Right lobe of liver (tissue), 6 donors: ENCODE measurements at regions not wholly inside any gene's neighbourhood (a gene's known extent, or its start where the extent isn't known, plus 50 kb on each side); places are given as distances from the start of the nearest gene placed in this dataset.

Experiments
- ATAC-seq, 4 donors: fragments of 200-7000 bp; cut with Tn5 transposase; one replicate each; pipeline ENCODE4 v1.9.1; 2020; ENCODE audit warnings: mild to moderate bottlenecking in 4 of 4, moderate library complexity in 4 of 4
- DNase-seq, 3 donors: peaks; one replicate each; pipeline ENCODE4 v3.0.0-alpha.2; 2020
- H3K27ac ChIP-seq, 3 donors: fragments of 200-600 bp; one replicate each; pipeline ENCODE4 v1.8.0; 2022
- H3K27me3 ChIP-seq, 2 donors: fragments of 200-600 bp; one replicate each; pipeline ENCODE4 v1.8.0; 2022
- H3K36me3 ChIP-seq, 4 donors: fragments of 200-600 bp; sonication (generic) in 1 of 4; one replicate each; pipeline versions ENCODE4 v1.5.1 to v1.8.0; 2017 to 2022; ENCODE audit warnings: control low read depth in 1 of 4
- H3K4me1 ChIP-seq, 4 donors: fragments of 200-600 bp; sonication (generic) in 1 of 4; one replicate each; pipeline versions ENCODE4 v1.5.1 to v1.8.0; 2017 to 2022; ENCODE audit warnings: control low read depth in 1 of 4
- H3K4me3 ChIP-seq, 3 donors: fragments of 200-600 bp; one replicate each; pipeline ENCODE4 v1.8.0; 2022
- H3K9me3 ChIP-seq, 4 donors: fragments of 200-600 bp; sonication (generic) in 1 of 4; one replicate each; pipeline versions ENCODE4 v1.5.1 to v1.8.0; 2017 to 2022; ENCODE audit warnings: control low read depth in 1 of 4
- CTCF ChIP-seq, 4 donors: fragments of 200-600 bp in 3 of 4; fragments of 450-650 bp in 1 of 4; IDR thresholded peaks; one replicate each; pipeline versions ENCODE4 v1.5.1 to v1.8.0; 2016 to 2022; ENCODE audit warnings: antibody characterized with exemption in 4 of 4, mild to moderate bottlenecking in 2 of 4
- POLR2A ChIP-seq: fragments of 450-650 bp; IDR thresholded peaks from one replicate; pipeline ENCODE4 v1.6.1; 2017; ENCODE audit warnings: antibody characterized with exemption, mild to moderate bottlenecking
- WGBS: methylation state at CpG from one replicate; pipeline ENCODE4 v1.1.6; 2018; ENCODE audit warnings: low coverage, low lambda C conversion rate; ENCODE audit not compliant: insufficient coverage; ENCODE audit errors: missing lambda C conversion rate; 5-methylcytosine and 5-hydroxymethylcytosine counted together
- intact Hi-C, 2 donors: fragments of 100-400 bp; cut with DNase I; formaldehyde crosslinking; loops; one replicate each; pipeline versions ENCODE4 v1.11.2 to v1.14.1; 2022
- donor health status: DM: no; HTN: yes; CAD: no.
- donor health status: DM: no; HTN: no; CAD: no.
- donor health status: DM: no; HTN: no; CAD: no.
- donor health status: DM: no; HTN: yes; CAD: no.
- donor health status: DM: no; HTN: yes; CAD: no.

DNA sequence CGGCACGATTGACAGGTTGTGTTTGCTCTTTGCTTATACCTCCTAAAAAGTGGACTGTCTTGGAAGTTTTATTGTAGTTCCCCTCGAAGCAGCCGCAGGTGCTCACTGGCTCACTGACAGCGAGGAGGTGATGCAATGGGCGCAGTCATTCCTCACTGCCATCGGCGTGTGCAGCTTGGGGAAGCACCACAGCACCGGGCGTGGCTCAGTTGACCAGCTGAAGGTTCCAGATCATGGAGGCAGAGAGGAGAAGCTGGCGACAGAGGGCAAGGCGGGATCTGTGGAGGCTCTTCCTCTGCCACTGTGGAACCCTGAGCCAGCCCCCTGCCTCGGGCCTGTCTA lies 72.1 kb upstream of the TNRC6C start:
- 63% methylated on average over 5 of the region's 13 CpGs for WGBS
- H3K9me3 ChIP-seq: no peaks in the 10 kb centered on the region
- no peak overlapping the region for H3K4me3 ChIP-seq
- peak in 2 of 3 donors; percentile 42 to 73 for DNase-seq
- H3K27me3 ChIP-seq: no peaks in the 10 kb centered on the region
- H3K27ac ChIP-seq: no peak overlapping the region
- ATAC-seq: no peak
- TF ChIP-seq POLR2A (no peak), CTCF (IDR thresholded peaks at IDR 0.05) (no peak)
- H3K36me3 ChIP-seq: no peaks in the 10 kb centered on the region
- H3K4me1 ChIP-seq: peaks cover 0 to 8% (median 0%) of the 10 kb centered on the region in 4 donors
- intact Hi-C loops: no loop called here

DNA sequence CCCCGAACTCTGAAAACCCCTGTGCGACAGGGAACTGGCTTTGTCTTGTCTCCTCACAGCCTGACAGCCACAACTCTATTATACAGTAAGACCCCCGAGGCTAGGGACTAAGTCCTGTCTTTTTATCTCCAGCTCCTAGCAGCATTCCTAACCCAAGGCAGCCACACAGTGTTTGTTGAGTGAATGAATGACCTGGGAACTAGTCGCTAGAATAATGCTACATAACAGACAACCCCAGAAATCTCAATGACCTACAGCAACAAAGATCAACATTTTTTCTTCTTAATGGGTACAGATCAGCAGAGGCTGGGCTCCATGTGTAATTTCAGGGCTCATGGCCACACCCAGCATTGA lies 71.4 kb upstream of the TNRC6C start:
- Histone ChIP-seq H3K27ac (peak overlapping the region in 1 of 3 donors; percentile 53), H3K27me3 (no peaks in the 10 kb centered on the region), H3K4me1 (peaks cover 0 to 8% (median 0%) of the 10 kb centered on the region in 4 donors), H3K9me3 (no peaks in the 10 kb centered on the region), H3K36me3 (no peaks in the 10 kb centered on the region), H3K4me3 (peak overlapping the region in 1 of 3 donors; percentile 55)
- WGBS: 86% methylated on average over 1 of the region's 4 CpGs
- no peak for ATAC-seq
- DNase-seq: peak in 1 of 3 donors; percentile 5
- intact Hi-C loops: no loop called here
- TF ChIP-seq POLR2A: no peak

GRCh38 chr17:77887464-77888241 lies 70.8 kb upstream of the TNRC6C start:
- H3K27me3 ChIP-seq: no peaks in the 10 kb centered on the region
- peaks cover 0 to 8% (median 0%) of the 10 kb centered on the region in 4 donors for H3K4me1 ChIP-seq
- H3K4me3 ChIP-seq: peak overlapping the region; percentile 39 to 55 (median 45)
- WGBS: 9% methylated on average over 28 of the region's 44 CpGs
- no peaks in the 10 kb centered on the region for H3K36me3 ChIP-seq
- DNase-seq (peak; percentile 75 to 84 (median 83)), ATAC-seq (peak; percentile 74 to 89 (median 86))
- peak overlapping the region in 2 of 3 donors; percentile 42 to 53 for H3K27ac ChIP-seq
- H3K9me3 ChIP-seq: no peaks in the 10 kb centered on the region
- intact Hi-C loops: no loop called here
- no peak for TF ChIP-seq CTCF (IDR thresholded peaks at IDR 0.05)
- TF ChIP-seq POLR2A: peak; percentile 28

GRCh38 chr17:77888242-77889134 lies 70.0 kb upstream of the TNRC6C start:
- ATAC-seq: no peak
- Histone ChIP-seq H3K27me3 (no peaks in the 10 kb centered on the region), H3K4me1 (peaks cover 0 to 8% (median 0%) of the 10 kb centered on the region in 4 donors), H3K9me3 (no peaks in the 10 kb centered on the region), H3K36me3 (no peaks in the 10 kb centered on the region), H3K27ac (peak overlapping the region in 2 of 3 donors; percentile 42 to 53), H3K4me3 (peak overlapping the region; percentile 39 to 55 (median 45))
- TF ChIP-seq POLR2A (no peak), CTCF (IDR thresholded peaks at IDR 0.05) (no peak)
- peak in 1 of 3 donors; percentile 12 for DNase-seq
- 33% methylated on average over 10 of the region's 13 CpGs for WGBS
- intact Hi-C loops: no loop called here

GRCh38 chr17:77889135-77889505 lies 69.4 kb upstream of the TNRC6C start:
- no peaks in the 10 kb centered on the region for H3K36me3 ChIP-seq
- H3K4me1 ChIP-seq: peaks cover 0 to 8% (median 0%) of the 10 kb centered on the region in 4 donors
- no peak overlapping the region for H3K27ac ChIP-seq
- no peak for DNase-seq
- WGBS: 69% methylated on average over 3 of the region's 4 CpGs
- intact Hi-C loops: no loop called here
- TF ChIP-seq POLR2A (no peak), CTCF (IDR thresholded peaks at IDR 0.05) (no peak)
- no peaks in the 10 kb centered on the region for H3K27me3 ChIP-seq
- H3K4me3 ChIP-seq: no peak overlapping the region
- ATAC-seq: no peak
- H3K9me3 ChIP-seq: no peaks in the 10 kb centered on the region
